Stimulated activated CD8-positive, alpha-beta memory T cell treated with anti-CD3 and anti-CD28 coated beads, Interleukin-7, amount 100 ng/mL, for 4 hours (primary cell): ENCODE measurements at regions not wholly inside any gene's neighbourhood (a gene's known extent, or its start where the extent isn't known, plus 50 kb on each side); places are given as distances from the start of the nearest gene placed in this dataset.
"Not testable (repeated sequence)": the region's sequence is repeated elsewhere in the genome, so short reads cannot be mapped to it uniquely, and the experiment has no call there.

Experiments used
- DNase-seq, 2 donors: peaks; one replicate each; pipeline ENCODE4 v3.0.0-alpha.2; 2020; ENCODE audit warnings: low read depth in 2 of 2

- DNase-seq: no peak
These were observed 123.2 kb upstream of the CACNA2D1 start for GRCh38 chr7:82566752-82567151.

- no peak for DNase-seq
These were observed 119.3 kb upstream of the CACNA2D1 start for GRCh38 chr7:82562716-82563404.

- DNase-seq: no peak
These were observed 115.7 kb upstream of the CACNA2D1 start for GRCh38 chr7:82559193-82559805.

GRCh38 chr7:82549616-82550285 is 106.2 kb upstream of the CACNA2D1 start:
- DNase-seq: no peak

- DNase-seq: no peak
These were observed 104.6 kb upstream of the CACNA2D1 start for GRCh38 chr7:82548141-82548688.

GRCh38 chr7:82542665-82543064 is 99.1 kb upstream of the CACNA2D1 start:
- DNase-seq: no peak

GRCh38 chr7:82539969-82540368 is 96.4 kb upstream of the CACNA2D1 start:
- no peak for DNase-seq

GRCh38 chr7:82534684-82535083 is 91.1 kb upstream of the CACNA2D1 start:
- no peak for DNase-seq

GRCh38 chr7:82530361-82530760 is 86.8 kb upstream of the CACNA2D1 start:
- no peak for DNase-seq

GRCh38 chr7:82528577-82529310 is 85.2 kb upstream of the CACNA2D1 start:
- no peak for DNase-seq

- DNase-seq: no peak
These were observed 84.3 kb upstream of the CACNA2D1 start for GRCh38 chr7:82527851-82528250.

GRCh38 chr7:82521906-82522445 is 78.4 kb upstream of the CACNA2D1 start:
- no peak for DNase-seq

GRCh38 chr7:82517050-82517449 is 73.5 kb upstream of the CACNA2D1 start:
- no peak for DNase-seq

- no peak for DNase-seq
These were observed 68.0 kb upstream of the CACNA2D1 start for GRCh38 chr7:82511542-82511941.

- no peak for DNase-seq
These were observed 64.5 kb upstream of the CACNA2D1 start for GRCh38 chr7:82507976-82508677.

GRCh38 chr7:82507365-82507975 is 63.9 kb upstream of the CACNA2D1 start:
- no peak for DNase-seq

GRCh38 chr7:82506702-82507101 is 63.1 kb upstream of the CACNA2D1 start:
- no peak for DNase-seq

GRCh38 chr7:82506208-82506607 is 62.6 kb upstream of the CACNA2D1 start:
- DNase-seq: no peak

GRCh38 chr7:82501346-82501745 is 57.8 kb upstream of the CACNA2D1 start:
- DNase-seq: no peak

- DNase-seq: not testable (repeated sequence)
These were observed 56.0 kb upstream of the CACNA2D1 start for GRCh38 chr7:82499546-82499945.

- no peak for DNase-seq
These were observed 50.8 kb upstream of the CACNA2D1 start for GRCh38 chr7:82494420-82494819.
